H9 (cell line): ENCODE measurements at regions not wholly inside any gene's neighbourhood (a gene's known extent, or its start where the extent isn't known, plus 50 kb on each side); places are given as distances from the start of the nearest gene placed in this dataset.

Experiments
- DNase-seq: peaks from one replicate; pipeline ENCODE4 v3.0.0-alpha.2; 2017
- H2AFZ ChIP-seq: one replicate; pipeline ENCODE4 v1.6.1; 2013; ENCODE audit warnings: mild to moderate bottlenecking, low read length, control low read depth, moderate library complexity
- H2AK5ac ChIP-seq: 2 replicates; pipeline ENCODE4 v1.6.1; 2013; ENCODE audit warnings: low read length, control low read depth, mixed read lengths; ENCODE audit not compliant: insufficient read length
- H2BK120ac ChIP-seq: one replicate; pipeline ENCODE4 v1.6.1; 2013; ENCODE audit warnings: low read depth, mild to moderate bottlenecking, low read length, control low read depth, inconsistent platforms; ENCODE audit not compliant: poor library complexity, severe bottlenecking
- H2BK12ac ChIP-seq: 2 replicates; pipeline ENCODE4 v1.6.1; 2013; ENCODE audit warnings: low read length, control low read depth, mixed read lengths, low read depth; ENCODE audit not compliant: insufficient read length
- H2BK15ac ChIP-seq: 2 replicates; pipeline ENCODE4 v1.6.1; 2013; ENCODE audit warnings: low read depth, low read length, control low read depth
- H2BK20ac ChIP-seq: one replicate; pipeline ENCODE4 v1.6.1; 2013; ENCODE audit warnings: low read depth, mild to moderate bottlenecking, low read length, control low read depth, inconsistent platforms; ENCODE audit not compliant: poor library complexity, severe bottlenecking
- H2BK5ac ChIP-seq: 2 replicates; pipeline ENCODE4 v1.6.1; 2013; ENCODE audit warnings: low read length, control low read depth, mixed read lengths; ENCODE audit not compliant: insufficient read length
- H3K14ac ChIP-seq: 2 replicates; pipeline ENCODE4 v1.6.1; 2013; ENCODE audit warnings: low read length, control low read depth; ENCODE audit not compliant: insufficient read depth
- H3K18ac ChIP-seq: 2 replicates; pipeline ENCODE4 v1.6.1; 2013; ENCODE audit warnings: low read depth, mild to moderate bottlenecking, mixed read lengths, low read length, control low read depth; ENCODE audit not compliant: insufficient read length
- H3K23ac ChIP-seq: 2 replicates; pipeline ENCODE4 v1.6.1; 2013; ENCODE audit warnings: low read length, control low read depth, mixed read lengths, low read depth; ENCODE audit not compliant: insufficient read length
- H3K23me2 ChIP-seq: 2 replicates; pipeline ENCODE4 v1.6.1; 2013; ENCODE audit warnings: low read depth, mild to moderate bottlenecking, mixed read lengths, low read length, control low read depth; ENCODE audit not compliant: insufficient read length, poor library complexity, severe bottlenecking
- H3K27ac ChIP-seq: 2 replicates; pipeline ENCODE4 v1.5.1; 2013; ENCODE audit warnings: low read length, control low read depth, mixed read lengths, low read depth; ENCODE audit not compliant: insufficient read length
- H3K27me3 ChIP-seq: 2 replicates; pipeline ENCODE4 v1.6.1; 2013; ENCODE audit warnings: low read length, control low read depth, inconsistent platforms; ENCODE audit not compliant: insufficient read depth
- H3K4ac ChIP-seq: 2 replicates; pipeline ENCODE4 v1.6.1; 2013; ENCODE audit warnings: low read depth, mild to moderate bottlenecking, control low read depth, inconsistent platforms, low read length, moderate library complexity
- H3K4me1 ChIP-seq: 2 replicates; pipeline ENCODE4 v1.6.1; 2013; ENCODE audit warnings: low read length, control low read depth, inconsistent platforms; ENCODE audit not compliant: insufficient read depth
- H3K4me2 ChIP-seq: 2 replicates; pipeline ENCODE4 v1.6.1; 2013; ENCODE audit warnings: low read length, control low read depth, mixed read lengths; ENCODE audit not compliant: insufficient read length, insufficient read depth
- H3K56ac ChIP-seq: 2 replicates; pipeline ENCODE4 v1.6.1; 2013; ENCODE audit warnings: low read depth, mild to moderate bottlenecking, mixed read lengths, low read length, control low read depth; ENCODE audit not compliant: insufficient read length
- H3K79me1 ChIP-seq: 2 replicates; pipeline ENCODE4 v1.6.1; 2013; ENCODE audit warnings: low read depth, mild to moderate bottlenecking, moderate library complexity, low read length, control low read depth, inconsistent platforms; ENCODE audit not compliant: insufficient read depth, poor library complexity, severe bottlenecking
- H3K79me2 ChIP-seq: 2 replicates; pipeline ENCODE4 v1.6.1; 2013; ENCODE audit warnings: low read length, control low read depth, inconsistent platforms; ENCODE audit not compliant: insufficient read depth
- H3K9ac ChIP-seq: 2 replicates; pipeline ENCODE4 v1.6.1; 2013; ENCODE audit warnings: low read length, control low read depth, mixed read lengths; ENCODE audit not compliant: insufficient read length; ENCODE audit errors: extremely low read depth
- H3K9me3 ChIP-seq: one replicate; pipeline ENCODE4 v1.6.1; 2013; ENCODE audit warnings: low read depth, low read length, inconsistent platforms; ENCODE audit not compliant: control insufficient read depth
- H3T11ph ChIP-seq: one replicate; pipeline ENCODE4 v1.6.1; 2013; ENCODE audit warnings: mild to moderate bottlenecking, low read length, control low read depth, inconsistent platforms
- H4K20me1 ChIP-seq: one replicate; pipeline ENCODE4 v1.6.1; 2013; ENCODE audit not compliant: control insufficient read depth, insufficient read length, insufficient read depth
- H4K5ac ChIP-seq: 2 replicates; pipeline ENCODE4 v1.6.1; 2013; ENCODE audit warnings: low read depth, mild to moderate bottlenecking, mixed read lengths, low read length, control low read depth; ENCODE audit not compliant: insufficient read length
- H4K8ac ChIP-seq: replicated peaks from 2 replicates; pipeline ENCODE4 v1.6.1; 2013; ENCODE audit warnings: low read length, control low read depth, mixed read lengths, low read depth; ENCODE audit not compliant: insufficient read length
- H4K91ac ChIP-seq: 2 replicates; pipeline ENCODE4 v1.6.1; 2013; ENCODE audit warnings: low read depth, mild to moderate bottlenecking, moderate library complexity, mixed read lengths, low read length, control low read depth; ENCODE audit not compliant: insufficient read length
- H3K27ac Mint-ChIP-seq, 3 experiments: 2 replicates in 2 of 3; 3 replicates in 1 of 3; pipeline ENCODE4 v1.8.0; 2020 to 2021; ENCODE audit warnings: mixed read lengths in 3 of 3, mild to moderate bottlenecking in 1 of 3, moderate library complexity in 1 of 3
- H3K27me3 Mint-ChIP-seq: 2 replicates; pipeline ENCODE4 v1.8.0; 2021; ENCODE audit warnings: low read depth, mild to moderate bottlenecking, moderate library complexity, mixed read lengths
- H3K36me3 Mint-ChIP-seq, 3 experiments: 2 replicates in 2 of 3; 3 replicates in 1 of 3; pipeline ENCODE4 v1.8.0; 2020 to 2021; ENCODE audit warnings: low read depth in 3 of 3, mixed read lengths in 3 of 3; ENCODE audit not compliant: insufficient read depth in 1 of 3
- H3K4me1 Mint-ChIP-seq, 2 experiments: 2 replicates each; pipeline ENCODE4 v1.8.0; 2020; ENCODE audit warnings: mixed read lengths in 2 of 2
- H3K4me3 Mint-ChIP-seq, 2 experiments: 2 replicates in 1 of 2; 3 replicates in 1 of 2; pipeline ENCODE4 v1.8.0; 2020 to 2021; ENCODE audit warnings: mild to moderate bottlenecking in 2 of 2, mixed read lengths in 2 of 2, moderate library complexity in 1 of 2
- H3K9me3 Mint-ChIP-seq, 2 experiments: 2 replicates in 1 of 2; 3 replicates in 1 of 2; pipeline ENCODE4 v1.8.0; 2020; ENCODE audit warnings: mild to moderate bottlenecking in 2 of 2, mixed read lengths in 2 of 2, moderate library complexity in 1 of 2
- WGBS: extraction: QIAGEN DNeasy Blood & Tissue Kit; methylation state at CpG from one replicate; pipeline ENCODE4 v1.1.7; 2013; ENCODE audit warnings: missing lambda C conversion rate, low lambda C conversion rate, mixed read lengths; ENCODE audit not compliant: insufficient read length; ENCODE audit errors: extremely low coverage; 5-methylcytosine and 5-hydroxymethylcytosine counted together
- TF ChIP-seq, protein P1 (sequence below): fragments of 200-600 bp; sonication (generic); conservative IDR thresholded peaks from 3 replicates; pipeline ENCODE4 v1.8.0; 2021; ENCODE audit warnings: antibody characterized with exemption, mild to moderate bottlenecking

DNA sequence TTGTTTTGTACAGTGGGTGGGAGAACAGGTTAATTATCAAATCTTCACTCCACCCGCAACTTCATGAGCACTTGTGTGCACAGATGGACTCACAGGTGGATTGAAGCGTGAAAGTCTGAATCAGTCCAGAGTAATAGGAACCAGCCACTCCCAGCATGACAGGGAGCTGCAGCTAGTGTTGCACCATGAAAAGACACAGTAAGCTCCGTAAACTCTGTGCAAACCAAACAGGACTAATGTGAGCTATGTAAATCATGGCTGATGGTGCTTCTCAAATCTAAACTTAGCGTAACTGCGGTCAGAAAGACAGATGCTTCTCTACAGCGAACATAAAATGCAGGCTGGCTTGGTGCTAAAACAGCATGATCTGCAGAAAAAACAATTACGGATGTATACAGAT is 114.4 kb downstream of the CENPF start:
- Histone ChIP-seq H3K9me3 (no peaks in the 10 kb centered on the region), H4K91ac (no peak overlapping the region), H3K4me1 (no peaks in the 10 kb centered on the region), H3K9ac (no peak overlapping the region), H4K20me1 (no peaks in the 10 kb centered on the region), H3K4ac (no peak overlapping the region), H3K18ac (no peak overlapping the region), H2AK5ac (no peak overlapping the region), H3K79me1 (no peaks in the 10 kb centered on the region), H3K4me2 (no peak overlapping the region), H3K79me2 (no peaks in the 10 kb centered on the region), H2BK12ac (no peak overlapping the region), H3K56ac (no peak overlapping the region), H3K14ac (no peak overlapping the region), H2BK20ac (no peak overlapping the region), H3K27me3 (no peaks in the 10 kb centered on the region), H2BK120ac (no peak overlapping the region), H2BK15ac (no peak overlapping the region), H2AFZ (no peak overlapping the region), H3T11ph (no peak overlapping the region), H3K23ac (no peak overlapping the region), H4K5ac (no peak overlapping the region), H3K23me2 (no peaks in the 10 kb centered on the region), H3K27ac (no peak overlapping the region), H4K8ac (no peak overlapping the region), H2BK5ac (no peak overlapping the region)
- TF ChIP-seq, protein P1, sequence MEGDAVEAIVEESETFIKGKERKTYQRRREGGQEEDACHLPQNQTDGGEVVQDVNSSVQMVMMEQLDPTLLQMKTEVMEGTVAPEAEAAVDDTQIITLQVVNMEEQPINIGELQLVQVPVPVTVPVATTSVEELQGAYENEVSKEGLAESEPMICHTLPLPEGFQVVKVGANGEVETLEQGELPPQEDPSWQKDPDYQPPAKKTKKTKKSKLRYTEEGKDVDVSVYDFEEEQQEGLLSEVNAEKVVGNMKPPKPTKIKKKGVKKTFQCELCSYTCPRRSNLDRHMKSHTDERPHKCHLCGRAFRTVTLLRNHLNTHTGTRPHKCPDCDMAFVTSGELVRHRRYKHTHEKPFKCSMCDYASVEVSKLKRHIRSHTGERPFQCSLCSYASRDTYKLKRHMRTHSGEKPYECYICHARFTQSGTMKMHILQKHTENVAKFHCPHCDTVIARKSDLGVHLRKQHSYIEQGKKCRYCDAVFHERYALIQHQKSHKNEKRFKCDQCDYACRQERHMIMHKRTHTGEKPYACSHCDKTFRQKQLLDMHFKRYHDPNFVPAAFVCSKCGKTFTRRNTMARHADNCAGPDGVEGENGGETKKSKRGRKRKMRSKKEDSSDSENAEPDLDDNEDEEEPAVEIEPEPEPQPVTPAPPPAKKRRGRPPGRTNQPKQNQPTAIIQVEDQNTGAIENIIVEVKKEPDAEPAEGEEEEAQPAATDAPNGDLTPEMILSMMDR, result no peak
- Mint-ChIP-seq H3K27ac (no peak overlapping the region), H3K4me1 (no peaks in the 10 kb centered on the region), H3K9me3 (peaks cover 2 to 3% of the 10 kb centered on the region in 2 experiments; a peak in 2 of 5 replicates), H3K4me3 (no peak overlapping the region), H3K36me3 (peaks cover 0 to 2% (median 0%) of the 10 kb centered on the region in 3 experiments; a peak in 1 of 7 replicates), H3K27me3 (no peaks in the 10 kb centered on the region)
- no peak for DNase-seq
- no CpG with 5 or more reads among the region's 7 CpGs for WGBS
